NCI-H446 treated with DMSO at 0.1 percent for 48 hours (cell line): ENCODE measurements at regions not wholly inside any gene's neighbourhood (a gene's known extent, or its start where the extent isn't known, plus 50 kb on each side); places are given as distances from the start of the nearest gene placed in this dataset.
"Not testable (repeated sequence)": the region's sequence is repeated elsewhere in the genome, so short reads cannot be mapped to it uniquely, and the experiment has no call there.

Experiments
- DNase-seq: peaks from one replicate; lab custom pipeline; 2025; lab: John Stamatoyannopoulos, UW

- DNase-seq = no peak
Observed at GRCh38 chrX:42290608-42291007, 367.3 kb upstream of the CASK start.

- no peak for DNase-seq
Observed at GRCh38 chrX:42289492-42290385, 366.4 kb upstream of the CASK start.

GRCh38 chrX:42285681-42286080 is 362.3 kb upstream of the CASK start:
- not testable (repeated sequence) for DNase-seq

- DNase-seq = no peak
Observed at GRCh38 chrX:42276982-42277690, 353.8 kb upstream of the CASK start.

- DNase-seq = no peak
Observed at GRCh38 chrX:42274151-42274550, 350.8 kb upstream of the CASK start.

- DNase-seq = no peak
Observed at GRCh38 chrX:42273387-42273786, 350.0 kb upstream of the CASK start.

GRCh38 chrX:42269186-42269585 is 345.8 kb upstream of the CASK start:
- DNase-seq = no peak

GRCh38 chrX:42260854-42261253 is 337.5 kb upstream of the CASK start:
- DNase-seq = no peak

- no peak for DNase-seq
Observed at GRCh38 chrX:42248226-42248625, 324.9 kb upstream of the CASK start.

- DNase-seq = no peak
Observed at GRCh38 chrX:42247241-42247640, 323.9 kb upstream of the CASK start.

GRCh38 chrX:42246814-42247213 is 323.5 kb upstream of the CASK start:
- DNase-seq = no peak

GRCh38 chrX:42242004-42242403 is 318.6 kb upstream of the CASK start:
- no peak for DNase-seq

GRCh38 chrX:42241421-42241820 is 318.1 kb upstream of the CASK start:
- DNase-seq = no peak

GRCh38 chrX:42237956-42238355 is 314.6 kb upstream of the CASK start:
- DNase-seq = no peak

GRCh38 chrX:42229533-42229932 is 306.2 kb upstream of the CASK start:
- DNase-seq = no peak

- DNase-seq = no peak
Observed at GRCh38 chrX:42220666-42221065, 297.3 kb upstream of the CASK start.

GRCh38 chrX:42220083-42220482 is 296.7 kb upstream of the CASK start:
- no peak for DNase-seq

- DNase-seq = no peak
Observed at GRCh38 chrX:42219231-42219630, 295.9 kb upstream of the CASK start.

- no peak for DNase-seq
Observed at GRCh38 chrX:42195506-42195905, 272.2 kb upstream of the CASK start.

- DNase-seq = no peak
Observed at GRCh38 chrX:42189576-42189975, 266.2 kb upstream of the CASK start.

- DNase-seq = no peak
Observed at GRCh38 chrX:42188730-42189129, 265.4 kb upstream of the CASK start.

- no peak for DNase-seq
Observed at GRCh38 chrX:42176789-42177188, 253.4 kb upstream of the CASK start.

- no peak for DNase-seq
Observed at GRCh38 chrX:42175843-42176242, 252.5 kb upstream of the CASK start.
